Hematopoietic multipotent progenitor cell treated with erythropoietin and hydrocortisone succinate and interleukin-3 and kit ligand, for 6 days (in vitro differentiated cells): ENCODE measurements at regions not wholly inside any gene's neighbourhood (a gene's known extent, or its start where the extent isn't known, plus 50 kb on each side); places are given as distances from the start of the nearest gene placed in this dataset.

Source experiments
- DNase-seq: peaks from one replicate; pipeline ENCODE4 v3.0.0-alpha.2; 2015

DNA sequence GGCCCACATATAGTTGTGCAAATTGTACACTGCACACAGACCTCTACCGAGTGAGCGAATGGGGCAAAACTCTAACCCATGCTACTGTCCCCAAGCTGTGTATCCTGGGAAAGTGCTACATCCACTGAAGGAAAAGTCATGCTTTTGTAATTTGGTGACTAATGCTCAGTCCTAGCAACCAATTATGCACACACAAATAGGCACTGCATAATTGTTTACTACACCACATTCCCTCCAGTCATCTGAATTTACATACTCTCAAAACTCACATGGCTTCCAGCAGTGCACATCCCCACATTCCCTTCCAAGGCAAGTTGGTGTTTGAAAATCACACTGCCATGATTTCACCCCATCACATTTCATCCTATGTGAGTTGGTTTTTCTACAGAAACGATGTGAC, 125.9 kb upstream of the OSMR start:
- DNase-seq = no peak

DNA sequence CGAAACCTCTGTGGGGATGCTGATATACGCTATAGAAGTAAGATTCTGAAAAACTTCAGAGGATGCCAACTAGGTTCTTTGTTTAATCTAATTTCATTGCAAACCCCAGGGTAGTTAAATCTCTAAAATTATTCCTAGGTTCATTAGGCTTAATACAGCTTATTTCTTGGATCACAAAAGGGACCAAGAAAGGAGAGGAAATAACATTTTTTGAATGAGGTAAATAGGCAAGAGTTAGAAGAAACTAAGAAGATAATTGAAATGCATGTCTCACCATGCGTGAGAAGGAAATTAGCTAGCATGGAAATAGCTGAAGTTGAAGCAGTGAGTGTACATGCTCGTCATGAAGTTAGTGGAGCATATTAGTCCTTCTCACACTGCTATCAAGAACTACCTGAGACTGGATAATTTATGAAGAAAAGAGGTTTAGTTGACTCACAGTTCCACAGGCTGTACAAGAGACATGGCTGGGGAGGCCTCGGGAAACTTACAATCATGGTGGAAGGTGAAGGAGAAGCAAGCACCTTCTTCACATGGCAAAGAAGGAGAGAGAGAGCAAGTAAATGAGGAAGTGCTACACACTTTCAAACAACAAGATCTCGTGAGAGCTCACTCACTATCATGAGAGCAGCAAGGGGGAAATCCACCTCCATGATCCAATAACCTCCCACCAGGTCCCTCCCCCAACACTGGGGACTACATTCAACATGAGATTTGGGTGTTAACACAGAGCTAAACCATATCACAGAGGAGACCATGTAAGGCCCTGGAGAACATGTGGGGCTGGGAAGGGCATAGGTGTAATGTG, 125.1 kb upstream of the OSMR start:
- DNase-seq = no peak

DNA sequence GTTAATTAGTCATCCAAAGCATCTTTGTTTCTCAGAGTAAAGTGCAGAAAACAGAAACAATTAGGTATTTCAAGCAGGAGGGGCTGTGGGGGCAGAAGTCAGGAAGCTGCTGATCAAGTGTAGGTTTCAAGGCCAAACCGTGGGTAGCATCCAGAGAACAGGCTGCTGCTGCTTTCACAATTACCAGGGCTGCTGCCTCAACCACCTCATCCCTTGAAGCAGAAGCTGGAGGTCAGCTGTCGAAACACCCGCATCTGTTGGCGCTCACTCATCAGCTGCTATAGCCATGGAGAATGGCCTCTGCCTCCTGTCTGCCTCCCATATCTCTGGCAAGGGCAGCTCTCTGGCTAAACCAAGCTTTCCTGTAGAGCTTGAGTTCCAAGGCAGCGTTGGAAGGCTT, 122.9 kb upstream of the OSMR start:
- DNase-seq = no peak

DNA sequence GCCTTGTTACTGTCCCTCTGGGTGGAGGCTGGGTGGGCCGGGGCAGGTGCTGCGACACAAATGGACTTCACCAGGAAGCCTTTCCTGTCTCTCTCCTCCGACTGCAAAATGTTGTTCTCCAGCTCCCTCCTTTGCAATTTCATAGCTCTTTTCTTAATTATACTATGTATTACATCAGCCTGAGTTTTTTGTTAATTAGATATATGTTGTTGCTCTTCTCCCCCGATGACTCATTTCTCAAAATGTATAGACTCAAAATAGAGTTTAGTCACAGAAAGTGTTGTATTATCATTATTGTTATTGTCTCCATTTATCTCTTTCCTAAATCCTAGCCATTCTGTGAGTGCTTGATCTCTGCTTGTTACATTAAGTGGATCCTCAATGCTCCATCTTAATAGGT, 122.4 kb upstream of the OSMR start:
- no peak for DNase-seq

DNA sequence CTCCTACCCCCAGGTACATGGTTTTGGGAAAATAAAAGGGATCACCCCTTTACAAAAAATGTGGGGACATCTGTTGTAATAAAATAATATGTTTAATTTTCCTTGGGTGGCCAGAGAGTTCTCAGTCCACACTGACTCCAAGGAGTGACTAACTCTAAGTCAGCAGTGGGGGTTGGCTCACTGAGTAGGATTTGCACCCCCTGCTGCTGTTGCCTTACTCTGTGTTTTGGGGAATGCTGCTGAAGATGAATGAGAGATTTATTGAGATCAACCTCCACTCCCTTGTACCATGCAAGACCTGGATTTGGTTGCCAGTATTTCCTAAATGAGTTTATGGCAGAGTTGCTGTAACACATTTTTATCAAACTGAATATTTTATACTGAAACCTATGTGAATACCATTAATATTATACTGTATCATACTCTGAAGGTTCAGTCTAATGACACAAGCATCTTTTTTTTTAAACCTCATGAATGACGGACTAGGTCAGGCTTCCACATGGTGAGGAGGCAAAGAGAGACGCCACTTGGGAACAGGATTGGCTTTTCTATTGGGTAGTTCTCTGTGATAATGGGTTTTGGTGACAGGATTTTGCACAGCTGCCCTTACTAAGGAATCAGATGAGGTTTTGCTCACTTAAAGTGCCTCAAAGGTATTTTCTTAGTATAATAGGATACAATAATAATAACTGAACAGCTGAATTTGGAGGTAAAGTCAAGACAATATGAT, 121.3 kb upstream of the OSMR start:
- no peak for DNase-seq

DNA sequence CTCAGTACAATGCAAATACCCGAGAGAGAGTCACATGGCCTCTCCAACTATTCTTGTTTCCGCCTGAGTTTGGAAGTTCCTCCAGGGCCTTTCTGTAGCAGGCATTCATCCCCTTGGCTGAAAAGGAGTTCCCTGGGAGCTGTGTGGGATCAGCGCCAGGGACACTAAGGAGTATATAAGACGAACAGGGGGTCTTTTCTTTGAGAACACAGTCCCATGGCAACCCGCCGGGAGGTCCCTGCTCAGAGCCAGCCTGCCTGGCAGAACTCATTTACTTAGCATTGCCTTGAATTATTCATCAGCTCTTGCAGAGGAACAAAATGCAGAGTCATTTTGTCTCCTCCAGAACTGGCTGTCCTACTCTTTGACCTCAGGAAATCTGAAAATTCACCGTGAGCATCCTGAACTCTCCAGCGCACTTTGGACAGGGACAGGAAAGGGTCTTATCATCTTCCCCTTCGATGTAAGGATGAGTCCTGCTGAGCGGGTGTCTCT, 120.4 kb upstream of the OSMR start:
- no peak for DNase-seq

DNA sequence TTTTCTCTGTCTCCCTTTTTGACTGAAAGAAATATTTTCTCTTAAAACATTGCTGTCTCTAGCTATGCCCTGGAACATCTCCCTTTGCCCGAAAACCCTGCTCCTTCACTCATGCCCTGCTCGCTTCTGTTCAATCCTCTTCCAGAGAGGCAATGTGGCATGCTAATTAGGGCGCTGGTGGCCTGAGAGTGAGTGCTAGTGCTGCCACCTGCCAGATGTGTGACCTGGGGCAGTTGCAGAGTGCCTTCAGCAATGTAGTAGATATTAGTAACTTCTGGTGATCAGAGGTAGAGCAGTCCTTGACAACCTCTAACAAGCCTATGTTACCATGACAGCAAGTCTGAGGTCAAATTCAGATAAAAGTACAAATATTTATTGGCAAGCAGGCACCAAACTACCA, 119.5 kb upstream of the OSMR start:
- DNase-seq = no peak

DNA sequence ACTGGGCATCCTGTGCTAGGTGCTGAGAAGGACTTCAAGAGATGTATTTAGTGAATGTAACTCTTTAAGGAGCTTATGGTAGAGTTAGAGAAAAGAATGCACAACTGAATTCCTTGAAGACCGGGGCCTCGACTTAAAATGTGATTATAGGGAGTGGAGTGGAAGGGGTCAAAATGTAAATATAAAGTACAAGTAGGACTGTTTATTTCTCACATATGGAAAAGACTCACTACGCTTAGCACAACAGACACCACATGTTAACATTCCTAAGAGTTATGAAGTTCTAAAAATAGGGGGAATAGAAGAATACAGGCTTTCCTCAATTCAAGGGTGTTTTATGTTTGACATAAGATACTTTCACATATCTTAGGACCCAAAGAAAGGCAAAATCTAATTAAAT, 117.8 kb upstream of the OSMR start:
- no peak for DNase-seq

DNA sequence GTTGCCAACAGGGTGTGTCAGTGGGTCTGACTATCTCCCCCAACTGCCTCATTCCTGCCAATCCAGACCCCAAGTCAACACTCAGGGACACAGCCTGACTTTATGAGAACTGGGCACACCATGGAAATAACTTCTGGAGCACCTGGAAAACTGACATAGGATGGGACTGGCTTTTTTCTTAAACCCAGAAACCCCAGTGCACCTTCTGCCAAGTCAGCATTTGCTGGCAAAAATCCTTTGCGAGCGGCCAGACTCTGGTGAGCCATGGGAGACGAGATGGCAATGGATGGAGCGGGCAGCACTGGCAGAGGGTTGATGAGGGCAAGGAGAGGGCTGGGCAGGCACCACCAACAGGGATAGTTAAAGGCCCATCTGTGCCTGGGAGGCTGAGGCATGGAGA, 114.4 kb upstream of the OSMR start:
- DNase-seq = no peak

DNA sequence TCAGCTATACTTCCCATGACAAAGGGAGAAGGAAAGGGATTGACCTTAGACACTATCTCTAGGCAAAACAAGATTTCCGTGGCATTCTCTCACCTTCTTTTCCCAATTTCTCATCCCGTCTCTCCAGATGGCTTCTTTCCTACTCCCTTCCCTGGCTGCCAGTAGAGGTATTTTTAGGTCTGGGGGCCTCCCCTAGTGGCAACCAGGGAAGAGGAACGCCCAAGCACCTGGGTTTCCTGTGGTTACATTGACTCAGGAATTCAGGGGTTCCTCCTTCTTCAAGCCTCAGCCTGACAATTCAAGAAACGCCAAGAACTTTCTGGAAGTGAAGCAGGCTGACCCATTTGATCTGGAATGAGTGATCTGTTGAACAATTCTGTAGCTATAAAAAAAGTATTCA, 111.5 kb upstream of the OSMR start:
- DNase-seq = no peak

DNA sequence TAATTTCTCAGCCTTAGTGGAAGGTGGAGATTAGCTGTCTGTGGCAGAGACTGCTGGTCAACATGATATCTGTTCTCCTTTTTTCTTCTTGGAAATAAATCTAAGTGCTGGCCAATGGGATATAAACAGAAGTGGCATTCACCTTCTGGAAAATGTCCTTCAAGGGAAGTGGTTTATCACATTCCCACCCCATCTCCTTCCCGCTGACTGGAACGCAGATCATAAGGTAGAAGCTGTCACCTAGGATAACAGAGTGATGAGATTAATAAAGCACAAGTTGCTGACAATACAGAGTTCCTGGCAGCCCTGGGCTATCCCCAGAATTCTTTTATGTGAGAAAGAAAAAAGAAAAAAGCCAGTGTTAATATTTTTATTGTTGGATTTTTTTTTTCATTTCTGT, 109.7 kb upstream of the OSMR start:
- no peak for DNase-seq

DNA sequence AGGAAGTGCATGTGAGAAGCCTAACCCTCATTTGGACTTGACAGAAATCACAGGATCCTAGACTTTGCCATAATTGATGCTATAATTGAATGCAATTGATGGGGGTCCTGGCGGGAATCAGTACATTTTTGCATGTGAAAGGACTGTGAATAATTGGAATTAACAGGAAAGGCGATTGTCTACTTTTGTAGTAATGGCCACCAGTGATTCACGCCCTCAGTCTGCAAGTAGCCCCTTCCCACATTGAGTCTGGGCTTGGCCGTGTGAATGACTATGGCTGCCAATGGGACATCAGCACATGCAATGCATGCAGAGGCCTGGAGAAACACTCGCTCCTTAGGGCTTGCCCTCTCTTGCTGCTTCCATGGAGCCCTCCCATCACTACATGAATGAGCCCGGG, 107.8 kb upstream of the OSMR start:
- no peak for DNase-seq

DNA sequence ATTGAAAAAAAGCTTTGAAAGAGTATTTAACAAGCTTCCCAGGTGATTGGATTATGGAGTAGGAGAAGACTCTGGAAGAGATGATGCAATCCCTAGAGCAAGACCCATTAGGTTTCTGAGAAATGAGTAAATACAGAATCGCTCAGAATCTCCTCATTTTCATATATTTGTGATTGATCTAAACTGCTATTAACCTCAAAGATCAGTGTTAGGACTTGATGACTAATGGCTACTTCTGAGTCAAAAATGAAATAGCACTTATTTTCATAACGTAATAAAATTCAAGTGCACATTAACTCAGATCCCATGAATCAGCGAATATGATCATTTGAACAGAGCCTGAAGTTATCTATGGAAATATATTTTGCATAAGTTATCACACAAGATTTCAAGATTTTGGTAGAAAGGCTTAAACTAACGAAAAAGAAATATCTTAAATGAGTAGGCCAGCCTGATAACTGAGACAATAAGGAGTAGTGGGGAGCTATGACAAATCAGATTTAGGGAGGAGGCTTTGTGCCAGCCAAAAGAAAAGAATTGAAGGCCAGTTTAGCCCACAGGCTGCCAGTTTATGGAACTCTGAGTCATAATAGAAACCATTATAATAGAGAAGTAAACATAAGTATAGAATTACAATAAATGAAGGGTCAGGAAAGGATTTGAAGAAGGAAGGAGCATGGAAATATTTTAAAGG, 106.7 kb upstream of the OSMR start:
- no peak for DNase-seq

DNA sequence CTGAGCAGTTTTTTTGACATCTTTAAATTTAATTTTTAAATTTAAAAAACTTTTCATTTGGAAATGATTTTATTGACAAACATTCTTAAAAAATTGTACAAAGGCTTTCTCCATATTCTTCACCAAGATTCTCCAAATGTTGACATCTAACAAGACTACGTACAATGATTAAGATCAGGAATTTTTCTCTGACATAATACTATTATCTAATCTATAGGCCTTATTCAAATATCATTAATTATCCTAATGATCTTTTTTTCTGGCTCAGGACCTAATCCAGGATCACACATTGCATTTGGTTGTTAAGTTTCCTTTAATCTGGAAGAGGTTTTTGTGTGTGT, 106.1 kb upstream of the OSMR start:
- no peak for DNase-seq

DNA sequence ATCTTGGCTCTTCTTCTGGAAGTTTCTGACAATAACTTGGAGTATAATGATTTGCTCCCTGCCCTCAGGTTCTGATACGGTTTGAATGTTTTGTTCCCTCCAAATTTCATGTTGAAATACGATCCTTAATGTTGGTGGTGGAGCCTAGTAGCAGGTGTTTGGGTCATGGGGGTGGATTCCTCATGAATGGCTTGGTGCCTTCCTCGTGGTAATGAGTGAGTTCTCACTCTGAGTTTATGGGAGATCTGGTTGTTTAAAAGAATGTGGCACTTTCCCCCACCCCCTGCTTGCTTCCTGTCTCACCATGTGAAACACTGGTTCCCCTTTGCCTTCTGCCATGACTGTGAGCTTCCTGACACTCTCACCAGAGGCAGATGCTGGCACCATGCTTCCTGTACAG, 103.0 kb upstream of the OSMR start:
- no peak for DNase-seq

DNA sequence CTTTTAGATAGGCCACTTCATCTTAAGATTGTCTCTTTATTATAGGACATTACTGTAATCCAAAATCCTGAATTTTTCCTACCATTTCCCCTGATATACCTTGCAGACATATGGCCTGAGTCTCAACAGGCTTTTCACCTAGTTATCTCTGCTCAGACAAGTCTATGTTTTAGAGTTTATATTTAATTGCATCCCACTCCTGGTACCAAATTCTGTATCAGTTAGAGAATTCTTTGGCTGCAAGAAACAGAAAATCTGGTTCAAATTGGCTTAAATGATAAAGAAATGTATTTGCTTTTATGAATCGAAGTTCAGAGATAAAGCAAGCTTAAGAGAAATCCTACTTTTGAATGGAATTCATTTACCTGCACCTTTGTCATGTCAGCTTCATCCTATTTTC, 102.2 kb upstream of the OSMR start:
- no peak for DNase-seq

DNA sequence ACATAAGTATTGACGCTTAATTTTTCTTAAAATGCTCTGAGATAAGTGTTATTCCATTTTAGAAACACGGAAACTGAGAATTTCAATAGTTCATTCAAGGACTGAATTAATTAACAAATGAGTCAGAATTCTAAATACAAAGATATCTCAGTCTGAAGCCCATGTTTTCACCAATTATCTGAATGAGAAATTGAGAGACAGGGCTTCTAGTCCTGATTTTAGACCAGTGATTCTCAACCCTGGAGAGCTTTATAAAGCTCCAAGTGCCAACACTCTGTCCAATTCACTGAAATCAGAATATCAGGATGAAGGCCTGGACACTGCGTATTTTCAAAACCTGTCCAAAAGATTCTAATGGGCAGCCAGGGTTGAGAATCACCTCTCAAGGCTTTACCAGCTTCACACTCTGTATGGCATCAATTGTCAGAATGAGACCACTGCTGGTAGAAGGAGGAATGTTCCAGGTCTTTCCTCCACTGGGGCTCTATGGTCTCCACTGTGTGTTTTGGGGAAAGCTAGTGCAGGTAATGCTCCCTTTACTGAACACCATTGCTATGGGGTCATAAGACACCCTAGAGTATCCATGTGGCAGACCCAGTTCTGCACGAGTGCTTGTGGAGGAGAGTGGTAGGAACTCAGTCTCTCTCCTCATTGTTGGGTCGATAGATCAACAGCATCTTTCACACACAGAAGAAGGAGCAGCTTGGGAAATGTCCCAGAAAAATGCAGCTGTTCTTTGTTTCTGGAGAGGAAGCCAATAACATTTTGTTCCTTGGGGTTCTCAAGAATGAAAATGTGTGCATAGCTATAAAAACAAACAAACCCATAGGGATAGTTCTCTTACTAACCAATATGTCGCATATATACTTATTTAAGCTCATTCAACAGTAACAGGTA, 99.7 kb upstream of the OSMR start:
- DNase-seq = no peak

DNA sequence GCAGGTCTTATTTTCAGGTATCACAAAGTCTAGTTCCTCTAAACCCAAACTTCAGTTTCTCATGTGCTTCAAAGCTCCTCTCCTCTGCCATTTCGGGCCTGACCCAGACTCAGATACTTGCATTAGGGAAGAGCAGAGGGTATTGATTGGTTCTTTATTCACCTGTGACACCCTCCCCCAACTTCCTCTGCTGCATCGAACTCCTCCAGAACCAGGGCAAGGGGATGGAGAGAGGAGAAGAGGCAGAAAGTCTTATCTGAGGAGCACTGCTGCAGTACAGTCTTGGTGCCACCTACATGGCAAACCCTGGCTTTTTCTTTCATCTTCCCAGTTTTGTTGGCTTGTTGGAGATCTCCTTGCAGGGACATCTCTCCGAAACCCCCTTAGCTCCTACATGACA, 96.0 kb upstream of the OSMR start:
- no peak for DNase-seq

DNA sequence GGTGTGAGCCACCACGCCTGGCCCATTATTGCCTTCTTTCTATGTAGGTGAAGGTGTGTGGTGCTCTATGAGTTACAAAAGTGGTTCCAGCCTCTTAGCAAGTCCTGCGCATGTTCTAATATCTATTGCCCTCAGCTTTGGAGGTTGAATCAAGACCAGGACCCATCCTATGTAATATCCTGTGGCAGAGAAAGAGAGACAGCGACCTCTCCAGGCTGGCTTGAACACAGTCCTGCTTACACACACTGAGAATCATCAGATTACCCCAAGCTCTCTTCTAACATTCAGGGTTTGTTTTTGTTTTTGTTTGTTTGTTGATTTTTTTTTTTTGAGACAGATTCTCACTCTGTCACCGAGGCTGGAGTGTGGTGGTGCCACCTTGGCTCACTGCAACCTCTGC, 94.7 kb upstream of the OSMR start:
- no peak for DNase-seq

DNA sequence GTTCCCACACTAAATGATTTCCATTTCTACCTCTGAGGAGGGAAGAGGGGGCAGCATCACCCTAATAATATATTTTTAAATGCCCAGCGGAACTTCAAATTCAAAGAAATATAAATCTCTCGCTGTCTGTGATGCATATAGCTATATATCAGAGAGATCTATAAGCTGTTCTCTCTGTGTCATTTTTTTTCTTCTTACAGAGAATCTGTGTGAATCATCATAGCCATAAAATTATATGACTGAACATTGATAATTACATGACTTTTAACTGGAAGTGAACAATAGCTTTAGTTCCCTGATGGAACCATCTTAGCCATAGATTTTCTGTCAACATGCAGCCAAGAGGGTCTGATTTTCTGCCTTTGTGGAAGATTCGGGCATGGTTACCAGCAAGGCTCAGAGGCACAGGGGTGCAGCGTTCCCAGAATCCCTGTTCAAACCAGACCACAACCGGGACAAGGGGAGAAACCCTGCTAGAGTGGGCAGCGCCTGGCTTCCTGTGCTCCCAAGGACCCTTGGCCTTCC, 93.7 kb upstream of the OSMR start:
- no peak for DNase-seq

DNA sequence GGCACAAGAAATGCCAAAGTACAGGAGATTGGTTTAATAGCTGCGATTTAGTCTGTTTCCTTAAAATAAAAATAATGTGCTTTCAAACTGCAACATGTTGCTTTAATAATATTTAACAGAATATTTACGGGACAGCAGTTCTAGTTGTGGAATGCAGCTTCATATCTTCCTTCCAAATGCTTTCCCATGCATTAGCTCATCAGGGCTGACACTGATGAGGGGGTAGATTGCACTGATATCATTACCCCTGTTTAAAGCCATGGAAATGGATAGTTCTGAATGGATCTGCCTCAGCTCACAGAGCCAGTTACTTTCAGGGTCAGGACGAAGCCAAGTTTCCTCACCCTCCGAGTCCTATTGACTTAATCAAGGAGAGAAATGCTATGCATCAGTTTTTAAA, 93.2 kb upstream of the OSMR start:
- DNase-seq = no peak

DNA sequence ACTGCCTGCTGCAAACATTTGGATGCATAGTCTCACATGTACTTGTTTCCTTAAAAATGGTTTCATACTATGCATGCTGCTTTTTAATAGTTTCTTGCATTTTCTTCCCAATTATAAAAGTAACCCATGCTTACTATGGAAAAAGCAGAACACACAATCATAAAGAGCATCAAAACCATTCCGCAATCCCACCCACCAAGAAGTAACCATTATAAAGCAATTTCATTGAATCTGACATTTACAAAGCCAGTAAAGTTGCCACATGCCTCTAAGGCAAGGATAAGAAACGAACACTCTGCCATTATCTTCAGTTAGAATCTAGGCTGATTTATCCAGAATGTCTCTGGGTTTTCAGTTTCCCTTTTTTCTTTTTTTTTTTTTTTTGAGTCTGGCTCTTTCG, 92.7 kb upstream of the OSMR start:
- no peak for DNase-seq

DNA sequence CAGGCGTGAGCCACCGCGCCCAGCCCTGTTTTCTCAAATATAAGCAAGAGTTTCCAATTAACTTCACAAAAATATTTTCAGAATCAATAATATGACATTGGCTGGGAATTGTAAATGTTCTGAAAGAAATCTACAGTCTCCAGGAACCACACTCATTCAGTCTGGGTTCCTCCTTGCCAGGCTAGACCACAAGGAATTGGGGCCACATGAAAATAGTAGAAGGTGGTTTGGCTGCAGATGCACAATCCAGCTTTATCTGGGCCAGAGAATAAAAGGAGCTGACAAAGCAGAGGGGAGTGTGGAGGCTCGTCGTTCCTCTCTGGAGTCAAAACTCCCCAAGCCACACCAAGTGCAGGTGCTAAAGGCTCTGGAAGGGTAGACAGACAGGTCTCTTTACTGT, 92.0 kb upstream of the OSMR start:
- DNase-seq = no peak
